Lower leg skin (tissue), 3 donors: ENCODE measurements at regions not wholly inside any gene's neighbourhood (a gene's known extent, or its start where the extent isn't known, plus 50 kb on each side); places are given as distances from the start of the nearest gene placed in this dataset.

Experiments
- CTCF ChIP-seq, 3 donors: fragments of 450-650 bp; IDR thresholded peaks; one replicate each; pipeline ENCODE4 v1.5.1; 2016; ENCODE audit warnings: antibody characterized with exemption in 3 of 3, mild to moderate bottlenecking in 3 of 3, moderate library complexity in 2 of 3
- POLR2A ChIP-seq, 2 donors: fragments of 450-650 bp; IDR thresholded peaks; one replicate each; pipeline ENCODE4 v1.6.1; 2016 to 2017; ENCODE audit warnings: antibody characterized with exemption in 2 of 2, mild to moderate bottlenecking in 1 of 2, moderate library complexity in 1 of 2

- TF ChIP-seq CTCF (IDR thresholded peaks at IDR 0.05): no peak
- TF ChIP-seq POLR2A (IDR thresholded peaks at IDR 0.05): no peak
Observed at GRCh38 chrX:115989686-115990085, 180.9 kb upstream of the AGTR2 start.
